ENCODE measurements at regions not wholly inside any gene's neighbourhood (a gene's known extent, or its start where the extent isn't known, plus 50 kb on each side); places are given as distances from the start of the nearest gene placed in this dataset.

GRCh38 chr7:66549466-66549865 is 79.2 kb upstream of the KCTD7 start:
- no peak overlapping the region for H3K4me2 ChIP-seq (ENCODE audit: low read depth, low read length)
- no peak overlapping the region for H3K23ac ChIP-seq (ENCODE audit: low read depth, low read length)
- H4K91ac ChIP-seq (ENCODE audit: insufficient read depth, low read depth, low read length) = no peak overlapping the region
- POLR2A ChIA-PET (ENCODE audit: unreplicated experiment) = no interaction called here
- no peak overlapping the region for H3K4ac ChIP-seq (ENCODE audit: low read depth, low read length)
- peaks cover 17% of the 10 kb centered on the region; the same call in 1 of the 2 replicates for H3K9me1 ChIP-seq (ENCODE audit: insufficient read depth, low read length)
- no peak overlapping the region for H2AFZ ChIP-seq (replicated peaks; ENCODE audit: low read length, poor library complexity)
- no peaks in the 10 kb centered on the region for H3K27me3 ChIP-seq (ENCODE audit: control insufficient read depth, insufficient read depth, low read length)
- no peak overlapping the region for H3K18ac ChIP-seq (ENCODE audit: low read depth, low read length)
- intact Hi-C loops (cut with micrococcal nuclease) = no loop called here
- no peak overlapping the region for H3K14ac ChIP-seq (replicated peaks; ENCODE audit: low read depth, low read length)
- dilution Hi-C loops (cut with HindIII; ENCODE audit: low sequenced_read_pairs, unreplicated experiment) = no loop called here
- no peak overlapping the region for H2AK5ac ChIP-seq (ENCODE audit: low read depth, low read length)
- no peak overlapping the region for H3K9ac ChIP-seq (ENCODE audit: low read depth, low read length)
- no CpG with 5 or more reads among the region's 6 CpGs for WGBS, 2 experiments (ENCODE audit: extremely low coverage in 2 of 2, insufficient read length in 1 of 2)
- no peak overlapping the region for H2BK15ac ChIP-seq (ENCODE audit: low read depth, low read length)
- H4K8ac ChIP-seq (ENCODE audit: low read depth in 2 of 2, low read length in 2 of 2) = no peak overlapping the region
- no peak overlapping the region for H3K27ac ChIP-seq (ENCODE audit: insufficient read depth, low read length)
- H3K36me3 ChIP-seq (ENCODE audit: control insufficient read depth, insufficient read depth, low read length) = peaks cover 54% of the 10 kb centered on the region
- H2BK5ac ChIP-seq (ENCODE audit: low read depth, low read length, poor library complexity, severe bottlenecking) = no peak overlapping the region
- peaks cover 28 to 65% of the 10 kb centered on the region in 2 experiments for H3K79me1 ChIP-seq (ENCODE audit: low read depth in 1 of 2, low read length in 2 of 2)
- in situ Hi-C loops (cut with MboI; ENCODE audit: low sequenced_read_pairs) = no loop called here
- no peaks in the 10 kb centered on the region for H3K9me3 ChIP-seq (ENCODE audit: control insufficient read depth, insufficient read depth, low read length)
- H2BK120ac ChIP-seq (ENCODE audit: low read depth, low read length) = no peak overlapping the region
- peaks cover 9% of the 10 kb centered on the region; the same call in 1 of the 2 replicates for H3K4me1 ChIP-seq (ENCODE audit: control insufficient read depth, insufficient read depth, low read length)
- CTCF ChIA-PET = no interaction called here
- H3K56ac ChIP-seq (ENCODE audit: extremely low read depth, insufficient read depth, low read length) = no peak overlapping the region
- H4K20me1 ChIP-seq (ENCODE audit: insufficient read depth, low read length) = peaks cover 8% of the 10 kb centered on the region; the same call in 1 of the 2 replicates
- no peak overlapping the region for H2AK9ac ChIP-seq (replicated peaks; ENCODE audit: low read depth, low read length, poor library complexity)
- H2BK20ac ChIP-seq (ENCODE audit: low read depth, low read length) = no peak overlapping the region
- TF ChIP-seq CEBPB (IDR thresholded peaks at IDR 0.05; ENCODE audit: low read depth, low read length) = no peak
- no peak for TF ChIP-seq MXI1 (IDR thresholded peaks at IDR 0.05; ENCODE audit: borderline replicate concordance, low read depth, low read length)
- no peak for TF ChIP-seq CHD1 (IDR thresholded peaks at IDR 0.05; ENCODE audit: low read depth, low read length)
- TF ChIP-seq, protein P1, sequence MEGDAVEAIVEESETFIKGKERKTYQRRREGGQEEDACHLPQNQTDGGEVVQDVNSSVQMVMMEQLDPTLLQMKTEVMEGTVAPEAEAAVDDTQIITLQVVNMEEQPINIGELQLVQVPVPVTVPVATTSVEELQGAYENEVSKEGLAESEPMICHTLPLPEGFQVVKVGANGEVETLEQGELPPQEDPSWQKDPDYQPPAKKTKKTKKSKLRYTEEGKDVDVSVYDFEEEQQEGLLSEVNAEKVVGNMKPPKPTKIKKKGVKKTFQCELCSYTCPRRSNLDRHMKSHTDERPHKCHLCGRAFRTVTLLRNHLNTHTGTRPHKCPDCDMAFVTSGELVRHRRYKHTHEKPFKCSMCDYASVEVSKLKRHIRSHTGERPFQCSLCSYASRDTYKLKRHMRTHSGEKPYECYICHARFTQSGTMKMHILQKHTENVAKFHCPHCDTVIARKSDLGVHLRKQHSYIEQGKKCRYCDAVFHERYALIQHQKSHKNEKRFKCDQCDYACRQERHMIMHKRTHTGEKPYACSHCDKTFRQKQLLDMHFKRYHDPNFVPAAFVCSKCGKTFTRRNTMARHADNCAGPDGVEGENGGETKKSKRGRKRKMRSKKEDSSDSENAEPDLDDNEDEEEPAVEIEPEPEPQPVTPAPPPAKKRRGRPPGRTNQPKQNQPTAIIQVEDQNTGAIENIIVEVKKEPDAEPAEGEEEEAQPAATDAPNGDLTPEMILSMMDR (conservative IDR thresholded peaks at IDR 0.05; ENCODE audit: low read depth, low read length) = no peak
- TF ChIP-seq RAD21 (IDR thresholded peaks at IDR 0.05; ENCODE audit: low read length) = no peak
- TF ChIP-seq SMC3 (IDR thresholded peaks at IDR 0.05; ENCODE audit: low read depth, low read length) = no peak
- no peak for TF ChIP-seq NFE2L2 (IDR thresholded peaks at IDR 0.05; ENCODE audit: low read depth, low read length)
- no peak for TF ChIP-seq BHLHE40 (IDR thresholded peaks at IDR 0.05; ENCODE audit: low read depth, low read length)
- no peak for TF ChIP-seq POLR2A (IDR thresholded peaks at IDR 0.05; ENCODE audit: low read depth, low read length)
- TF ChIP-seq, protein P2, sequence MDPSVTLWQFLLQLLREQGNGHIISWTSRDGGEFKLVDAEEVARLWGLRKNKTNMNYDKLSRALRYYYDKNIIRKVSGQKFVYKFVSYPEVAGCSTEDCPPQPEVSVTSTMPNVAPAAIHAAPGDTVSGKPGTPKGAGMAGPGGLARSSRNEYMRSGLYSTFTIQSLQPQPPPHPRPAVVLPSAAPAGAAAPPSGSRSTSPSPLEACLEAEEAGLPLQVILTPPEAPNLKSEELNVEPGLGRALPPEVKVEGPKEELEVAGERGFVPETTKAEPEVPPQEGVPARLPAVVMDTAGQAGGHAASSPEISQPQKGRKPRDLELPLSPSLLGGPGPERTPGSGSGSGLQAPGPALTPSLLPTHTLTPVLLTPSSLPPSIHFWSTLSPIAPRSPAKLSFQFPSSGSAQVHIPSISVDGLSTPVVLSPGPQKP (IDR thresholded peaks at IDR 0.05; ENCODE audit: borderline replicate concordance, low read depth, low read length) = no peak
- no peak for TF ChIP-seq MAZ (IDR thresholded peaks at IDR 0.05; ENCODE audit: borderline replicate concordance, low read depth, low read length)
- TF ChIP-seq, protein P3, sequence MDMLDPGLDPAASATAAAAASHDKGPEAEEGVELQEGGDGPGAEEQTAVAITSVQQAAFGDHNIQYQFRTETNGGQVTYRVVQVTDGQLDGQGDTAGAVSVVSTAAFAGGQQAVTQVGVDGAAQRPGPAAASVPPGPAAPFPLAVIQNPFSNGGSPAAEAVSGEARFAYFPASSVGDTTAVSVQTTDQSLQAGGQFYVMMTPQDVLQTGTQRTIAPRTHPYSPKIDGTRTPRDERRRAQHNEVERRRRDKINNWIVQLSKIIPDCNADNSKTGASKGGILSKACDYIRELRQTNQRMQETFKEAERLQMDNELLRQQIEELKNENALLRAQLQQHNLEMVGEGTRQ (IDR thresholded peaks at IDR 0.05; ENCODE audit: low read depth, low read length) = no peak
- BruUV-seq (replicated peaks) = no TSS peak
- ATAC-seq (ENCODE audit: low read depth) (no peak), DNase-seq (no peak)
- no peak overlapping the region for H3K4me3 ChIP-seq (ENCODE audit: insufficient read depth, low read depth, low read length)
- no peak overlapping the region for H4K5ac ChIP-seq (ENCODE audit: low read depth, low read length)
